Transverse colon (tissue), 4 donors: ENCODE measurements at regions not wholly inside any gene's neighbourhood (a gene's known extent, or its start where the extent isn't known, plus 50 kb on each side); places are given as distances from the start of the nearest gene placed in this dataset.
"Not testable (repeated sequence)": the region's sequence is repeated elsewhere in the genome, so short reads cannot be mapped to it uniquely, and the experiment has no call there.

Source experiments
- DNase-seq: peaks from one replicate; pipeline ENCODE4 v3.0.0-alpha.2; 2019
- H3K27ac ChIP-seq, 4 donors: fragments of 200-600 bp; sonication (generic); 2 replicates each; pipeline ENCODE4 v1.5.1; 2016 to 2018; ENCODE audit warnings: inconsistent platforms in 4 of 4
- H3K27me3 ChIP-seq: fragments of 200-600 bp; sonication (generic); 2 replicates; pipeline ENCODE4 v1.5.1; 2017; ENCODE audit warnings: inconsistent platforms
- H3K36me3 ChIP-seq, 4 donors: fragments of 200-600 bp; sonication (generic); 2 replicates each; pipeline ENCODE4 v1.5.1; 2017 to 2019; ENCODE audit warnings: inconsistent platforms in 4 of 4
- H3K4me1 ChIP-seq, 4 donors: fragments of 200-600 bp; sonication (generic); 2 replicates each; pipeline ENCODE4 v1.5.1; 2017 to 2020; ENCODE audit warnings: inconsistent platforms in 4 of 4
- H3K4me3 ChIP-seq, 4 donors: fragments of 200-600 bp; sonication (generic); 1 replicate in 1 of 4; 2 replicates in 3 of 4; pipeline versions ENCODE4 v1.5.1 to v1.6.1; 2017 to 2019; ENCODE audit warnings: inconsistent platforms in 4 of 4
- H3K9me3 ChIP-seq, 2 donors: fragments of 200-600 bp; sonication (generic); 2 replicates each; pipeline ENCODE4 v1.5.1; 2017 to 2019; ENCODE audit warnings: inconsistent platforms in 2 of 2
- EP300 ChIP-seq: sonication (generic); formaldehyde crosslinking; IDR thresholded peaks from one replicate; pipeline ENCODE4 v1.6.1; 2017; ENCODE audit warnings: antibody characterized with exemption, low read depth
- POLR2A ChIP-seq: fragments of 450-650 bp; IDR thresholded peaks from one replicate; pipeline ENCODE4 v1.6.1; 2016; ENCODE audit warnings: antibody characterized with exemption, mild to moderate bottlenecking, moderate library complexity
- POLR2AphosphoS5 ChIP-seq, 3 donors: sonication (generic); formaldehyde crosslinking; IDR thresholded peaks; one replicate each; pipeline ENCODE4 v1.6.1; 2016; ENCODE audit warnings: antibody characterized with exemption in 3 of 3
- WGBS, 2 donors: methylation state at CpG; one replicate each; pipeline ENCODE4 v1.1.5; 2018; ENCODE audit warnings: low coverage in 1 of 2; 5-methylcytosine and 5-hydroxymethylcytosine counted together
- in situ Hi-C, 4 donors: fragments of 200-750 bp; cut with MboI; loops; one replicate each; pipeline versions ENCODE4 v1.15.0 to v1.15.1; 2017; ENCODE audit warnings: low sequenced_read_pairs in 3 of 4, low pct_ligation_motif_present in 1 of 4, low pct_unique_long_range_greater_than_20kb in 1 of 4
- intact Hi-C: fragments of 100-400 bp; cut with DNase I; formaldehyde crosslinking; loops from one replicate; pipeline ENCODE4 v1.15.1; 2023; ENCODE audit warnings: low total_unique reads
- TF ChIP-seq, protein P1 (sequence below), 5 experiments: fragments of 200-600 bp in 3 of 5; fragments of 450-650 bp in 2 of 5; sonication (generic) in 3 of 5; IDR thresholded peaks; 1 replicate in 2 of 5; 2 replicates in 3 of 5; pipeline ENCODE4 v1.5.1; 2016 to 2017; ENCODE audit warnings: antibody characterized with exemption in 5 of 5, inconsistent platforms in 3 of 5, mild to moderate bottlenecking in 2 of 5, moderate library complexity in 1 of 5

DNA sequence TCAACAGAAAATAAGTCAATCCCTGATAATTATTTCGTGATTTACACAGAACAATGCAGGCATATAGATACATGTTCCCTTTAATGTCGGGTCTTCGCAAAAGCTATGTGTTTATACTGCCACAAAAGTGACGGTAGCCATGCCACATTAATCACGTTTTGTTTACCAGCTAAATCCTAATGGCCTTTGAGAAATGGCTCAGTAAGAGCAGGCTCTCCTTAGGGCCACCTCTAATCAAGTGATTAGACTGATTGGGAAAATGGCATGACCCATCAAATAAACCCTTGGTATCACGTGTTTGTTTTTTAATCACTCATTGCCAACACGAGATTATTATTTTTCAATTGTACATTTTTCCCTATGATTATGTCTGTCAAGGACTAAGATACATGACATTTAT is 102.0 kb upstream of the USP25 start:
- TF ChIP-seq, protein P1, sequence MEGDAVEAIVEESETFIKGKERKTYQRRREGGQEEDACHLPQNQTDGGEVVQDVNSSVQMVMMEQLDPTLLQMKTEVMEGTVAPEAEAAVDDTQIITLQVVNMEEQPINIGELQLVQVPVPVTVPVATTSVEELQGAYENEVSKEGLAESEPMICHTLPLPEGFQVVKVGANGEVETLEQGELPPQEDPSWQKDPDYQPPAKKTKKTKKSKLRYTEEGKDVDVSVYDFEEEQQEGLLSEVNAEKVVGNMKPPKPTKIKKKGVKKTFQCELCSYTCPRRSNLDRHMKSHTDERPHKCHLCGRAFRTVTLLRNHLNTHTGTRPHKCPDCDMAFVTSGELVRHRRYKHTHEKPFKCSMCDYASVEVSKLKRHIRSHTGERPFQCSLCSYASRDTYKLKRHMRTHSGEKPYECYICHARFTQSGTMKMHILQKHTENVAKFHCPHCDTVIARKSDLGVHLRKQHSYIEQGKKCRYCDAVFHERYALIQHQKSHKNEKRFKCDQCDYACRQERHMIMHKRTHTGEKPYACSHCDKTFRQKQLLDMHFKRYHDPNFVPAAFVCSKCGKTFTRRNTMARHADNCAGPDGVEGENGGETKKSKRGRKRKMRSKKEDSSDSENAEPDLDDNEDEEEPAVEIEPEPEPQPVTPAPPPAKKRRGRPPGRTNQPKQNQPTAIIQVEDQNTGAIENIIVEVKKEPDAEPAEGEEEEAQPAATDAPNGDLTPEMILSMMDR (IDR thresholded peaks at IDR 0.05): no peak
- TF ChIP-seq EP300: no peak
- no peak for TF ChIP-seq POLR2AphosphoS5 (IDR thresholded peaks at IDR 0.05)
- TF ChIP-seq POLR2A: no peak
- in situ Hi-C loops: no loop called here

DNA sequence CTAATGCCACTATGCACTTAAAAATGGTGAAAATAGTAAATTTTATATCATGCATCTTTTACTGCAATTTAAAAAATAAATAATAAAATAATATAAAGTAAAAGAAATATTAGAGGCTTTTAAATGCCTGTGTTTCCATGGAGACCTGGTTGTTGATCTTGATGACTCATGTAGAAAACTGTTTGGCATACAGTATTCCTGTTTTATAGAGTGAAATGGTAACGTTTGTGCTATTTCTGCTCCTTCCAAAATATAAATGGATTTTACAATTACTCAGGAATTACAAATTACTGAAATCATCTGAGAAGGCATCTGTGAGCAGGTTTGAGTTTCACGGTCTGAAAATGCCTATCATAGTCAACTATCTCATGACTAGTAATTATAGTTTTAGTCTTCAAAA is 98.4 kb upstream of the USP25 start:
- H3K27ac ChIP-seq: no peak overlapping the region
- no peak for DNase-seq
- no peaks in the 10 kb centered on the region for H3K9me3 ChIP-seq
- in situ Hi-C loops (no loop called here), intact Hi-C loops (no loop called here)
- WGBS, 2 donors: 0 to 30% methylated on average over 2 of the region's 2 CpGs
- H3K27me3 ChIP-seq: no peaks in the 10 kb centered on the region
- H3K4me1 ChIP-seq: no peaks in the 10 kb centered on the region
- no peak overlapping the region for H3K4me3 ChIP-seq
- TF ChIP-seq, protein P1 (IDR thresholded peaks at IDR 0.05): no peak
- no peak for TF ChIP-seq EP300
- H3K36me3 ChIP-seq: no peaks in the 10 kb centered on the region

More for the DNA sequence above, 102.0 kb upstream of the USP25 start:
- Histone ChIP-seq H3K27ac (no peak overlapping the region), H3K27me3 (no peaks in the 10 kb centered on the region), H3K4me3 (no peak overlapping the region), H3K4me1 (no peaks in the 10 kb centered on the region), H3K36me3 (no peaks in the 10 kb centered on the region), H3K9me3 (no peaks in the 10 kb centered on the region)
- WGBS, 2 donors: 36 to 42% methylated on average over 7 of the region's 7 CpGs
- no peak for DNase-seq
- intact Hi-C loops: no loop called here

DNA sequence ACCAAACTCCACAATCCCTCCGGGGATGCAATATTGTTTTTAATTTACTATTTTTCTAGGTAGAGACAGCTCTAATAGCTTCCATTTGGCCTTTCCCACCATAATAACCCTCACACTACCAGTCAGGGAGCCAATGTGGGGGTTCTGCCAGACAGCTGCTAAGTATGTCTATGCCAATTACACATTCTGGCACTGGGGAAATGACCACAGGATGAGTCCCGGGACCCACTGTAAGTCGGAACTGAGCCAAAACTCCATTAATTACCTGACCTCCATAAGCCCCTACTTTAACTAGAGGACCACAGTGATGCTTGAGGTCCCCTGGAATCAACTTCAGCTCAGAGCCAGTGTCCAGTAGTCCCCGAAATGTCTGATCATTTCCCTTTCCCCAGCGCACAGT is 95.2 kb upstream of the USP25 start:
- H3K4me1 ChIP-seq, H3K4me3 ChIP-seq, H3K27ac ChIP-seq, H3K9me3 ChIP-seq, DNase-seq, in situ Hi-C loops, H3K27me3 ChIP-seq, H3K36me3 ChIP-seq, intact Hi-C loops: not testable (repeated sequence)
- WGBS, 2 donors: 50 to 84% methylated on average over 2 to 5 of the region's 5 CpGs

DNA sequence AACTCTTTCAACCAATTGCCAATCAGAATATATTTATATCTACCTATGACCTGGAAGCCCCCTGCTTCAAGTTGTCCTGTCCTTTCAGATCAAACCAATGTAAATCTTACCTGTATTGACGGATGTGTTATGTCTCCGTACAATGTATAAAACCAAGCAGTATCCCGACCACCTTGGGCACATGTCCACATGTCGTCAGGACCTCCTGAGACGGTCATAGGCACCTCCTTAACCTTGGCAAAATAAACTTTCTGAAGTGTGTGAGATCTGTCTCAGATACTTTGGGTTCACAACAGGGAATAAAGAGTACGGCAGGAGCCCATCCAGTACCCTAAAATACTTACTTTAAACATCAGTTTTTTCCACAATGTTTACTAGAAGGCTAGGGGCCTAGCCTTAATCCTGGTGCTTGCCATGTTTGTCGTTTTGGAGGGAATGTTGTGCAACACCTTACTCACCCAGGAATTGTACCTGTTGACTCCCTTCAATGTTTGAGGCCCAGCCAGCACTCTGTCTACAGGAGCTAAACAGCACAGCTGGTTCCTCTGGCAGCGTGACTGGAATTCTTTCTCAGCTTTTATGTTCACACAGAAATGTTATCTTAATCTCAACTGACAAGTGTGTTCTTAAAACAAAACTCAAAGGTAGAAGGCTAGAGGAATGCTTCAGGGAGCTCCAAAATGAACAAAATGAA is 90.8 kb upstream of the USP25 start:
- no peak overlapping the region for H3K27ac ChIP-seq
- in situ Hi-C loops: no loop called here
- no peak for TF ChIP-seq POLR2AphosphoS5 (IDR thresholded peaks at IDR 0.05)
- no peak for TF ChIP-seq POLR2A
- no peaks in the 10 kb centered on the region for H3K36me3 ChIP-seq
- 69 to 76% methylated on average over 4 to 8 of the region's 8 CpGs for WGBS, 2 donors
- H3K4me1 ChIP-seq: peaks cover 0 to 7% (median 0%) of the 10 kb centered on the region in 4 donors
- H3K27me3 ChIP-seq: no peaks in the 10 kb centered on the region
- no peaks in the 10 kb centered on the region for H3K9me3 ChIP-seq
- DNase-seq: no peak
- H3K4me3 ChIP-seq: no peak overlapping the region
- intact Hi-C loops: no loop called here

DNA sequence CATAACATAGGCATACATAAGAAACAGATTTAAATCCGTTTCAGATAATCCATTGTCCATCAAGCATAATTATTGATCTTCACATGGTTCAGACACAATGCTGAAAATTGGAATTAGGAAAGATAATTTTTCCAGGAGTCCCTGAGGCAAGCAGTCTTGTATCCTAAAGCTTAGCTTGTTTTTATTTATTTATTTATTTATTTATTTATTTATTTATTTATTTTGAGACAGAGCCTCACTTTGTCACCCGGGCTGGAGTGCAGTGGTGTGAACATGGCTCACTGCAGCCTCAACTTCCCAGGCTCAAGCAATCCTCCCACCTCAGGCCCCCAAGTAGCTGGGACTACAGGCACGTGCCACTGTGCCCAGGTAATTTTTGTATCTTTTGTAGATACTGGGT is 89.7 kb upstream of the USP25 start:
- H3K27me3 ChIP-seq, H3K4me1 ChIP-seq, H3K9me3 ChIP-seq, H3K4me3 ChIP-seq, intact Hi-C loops, H3K36me3 ChIP-seq, DNase-seq, in situ Hi-C loops, H3K27ac ChIP-seq: not testable (repeated sequence)
- 86 to 88% methylated on average over 3 of the region's 3 CpGs for WGBS, 2 donors

DNA sequence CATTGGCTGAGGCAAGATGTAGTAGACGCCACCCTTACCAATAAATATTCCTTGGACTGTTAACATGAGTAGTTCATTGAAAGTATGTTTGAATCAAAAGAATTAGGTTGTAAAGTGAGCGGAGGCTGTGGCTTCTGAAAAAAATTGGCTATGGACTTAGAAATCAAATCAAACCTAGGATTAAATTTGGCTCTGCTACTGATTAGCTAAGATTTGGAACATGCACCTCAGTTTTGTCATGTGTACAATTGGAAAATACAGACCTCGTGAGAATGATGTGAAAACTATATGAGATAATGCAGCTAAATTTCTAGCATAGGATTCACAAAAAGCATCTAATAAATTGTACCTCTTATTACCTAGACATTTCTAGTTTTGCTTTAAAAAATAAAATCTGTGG is 85.3 kb upstream of the USP25 start:
- intact Hi-C loops: no loop called here
- Histone ChIP-seq H3K27me3 (no peaks in the 10 kb centered on the region), H3K27ac (no peak overlapping the region), H3K4me1 (peaks cover 0 to 2% (median 0%) of the 10 kb centered on the region in 4 donors), H3K9me3 (no peaks in the 10 kb centered on the region), H3K4me3 (no peak overlapping the region), H3K36me3 (no peaks in the 10 kb centered on the region)
- no peak for DNase-seq
- in situ Hi-C loops: no loop called here
- WGBS, 2 donors: 73 to 83% methylated on average over 3 of the region's 3 CpGs
- TF ChIP-seq, protein P1 (IDR thresholded peaks at IDR 0.05): no peak
- TF ChIP-seq EP300: no peak
- no peak for TF ChIP-seq POLR2A
- TF ChIP-seq POLR2AphosphoS5 (IDR thresholded peaks at IDR 0.05): no peak
